ENCODE measurements at regions not wholly inside any gene's neighbourhood (a gene's known extent, or its start where the extent isn't known, plus 50 kb on each side); places are given as distances from the start of the nearest gene placed in this dataset.

DNA sequence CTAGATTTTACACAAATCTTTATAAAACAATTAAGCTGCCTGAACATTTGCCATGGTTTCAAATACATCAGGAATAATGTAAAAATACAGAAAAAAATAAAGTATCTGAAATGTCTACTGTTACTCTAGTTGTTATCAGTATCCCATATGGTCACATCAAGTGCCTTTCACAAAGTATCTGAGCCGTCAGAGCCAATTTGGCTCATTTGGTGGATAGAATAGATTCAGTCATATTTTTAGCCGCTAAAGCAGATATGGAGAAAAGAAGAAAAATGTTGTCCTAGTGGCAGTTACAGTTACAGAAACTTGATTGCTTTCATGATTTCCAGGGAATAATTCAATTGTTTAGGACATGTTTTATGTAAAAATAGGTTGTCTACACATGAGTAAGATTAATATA is 641.1 kb downstream of the RAPGEF2 start (continued):
- TF ChIP-seq, protein P1, sequence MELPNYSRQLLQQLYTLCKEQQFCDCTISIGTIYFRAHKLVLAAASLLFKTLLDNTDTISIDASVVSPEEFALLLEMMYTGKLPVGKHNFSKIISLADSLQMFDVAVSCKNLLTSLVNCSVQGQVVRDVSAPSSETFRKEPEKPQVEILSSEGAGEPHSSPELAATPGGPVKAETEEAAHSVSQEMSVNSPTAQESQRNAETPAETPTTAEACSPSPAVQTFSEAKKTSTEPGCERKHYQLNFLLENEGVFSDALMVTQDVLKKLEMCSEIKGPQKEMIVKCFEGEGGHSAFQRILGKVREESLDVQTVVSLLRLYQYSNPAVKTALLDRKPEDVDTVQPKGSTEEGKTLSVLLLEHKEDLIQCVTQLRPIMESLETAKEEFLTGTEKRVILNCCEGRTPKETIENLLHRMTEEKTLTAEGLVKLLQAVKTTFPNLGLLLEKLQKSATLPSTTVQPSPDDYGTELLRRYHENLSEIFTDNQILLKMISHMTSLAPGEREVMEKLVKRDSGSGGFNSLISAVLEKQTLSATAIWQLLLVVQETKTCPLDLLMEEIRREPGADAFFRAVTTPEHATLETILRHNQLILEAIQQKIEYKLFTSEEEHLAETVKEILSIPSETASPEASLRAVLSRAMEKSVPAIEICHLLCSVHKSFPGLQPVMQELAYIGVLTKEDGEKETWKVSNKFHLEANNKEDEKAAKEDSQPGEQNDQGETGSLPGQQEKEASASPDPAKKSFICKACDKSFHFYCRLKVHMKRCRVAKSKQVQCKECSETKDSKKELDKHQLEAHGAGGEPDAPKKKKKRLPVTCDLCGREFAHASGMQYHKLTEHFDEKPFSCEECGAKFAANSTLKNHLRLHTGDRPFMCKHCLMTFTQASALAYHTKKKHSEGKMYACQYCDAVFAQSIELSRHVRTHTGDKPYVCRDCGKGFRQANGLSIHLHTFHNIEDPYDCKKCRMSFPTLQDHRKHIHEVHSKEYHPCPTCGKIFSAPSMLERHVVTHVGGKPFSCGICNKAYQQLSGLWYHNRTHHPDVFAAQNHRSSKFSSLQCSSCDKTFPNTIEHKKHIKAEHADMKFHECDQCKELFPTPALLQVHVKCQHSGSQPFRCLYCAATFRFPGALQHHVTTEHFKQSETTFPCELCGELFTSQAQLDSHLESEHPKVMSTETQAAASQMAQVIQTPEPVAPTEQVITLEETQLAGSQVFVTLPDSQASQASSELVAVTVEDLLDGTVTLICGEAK (IDR thresholded peaks at IDR 0.05) = no peak
- TF ChIP-seq, protein P1 (CRISPR knock-in tag; IDR thresholded peaks at IDR 0.05) = no peak
- TF ChIP-seq ZNF605 (CRISPR knock-in tag; IDR thresholded peaks at IDR 0.05) = no peak
- no peak for TF ChIP-seq ZNF496 (CRISPR knock-in tag; IDR thresholded peaks at IDR 0.05; ENCODE audit: insufficient replicate concordance)
- TF ChIP-seq, protein P2, sequence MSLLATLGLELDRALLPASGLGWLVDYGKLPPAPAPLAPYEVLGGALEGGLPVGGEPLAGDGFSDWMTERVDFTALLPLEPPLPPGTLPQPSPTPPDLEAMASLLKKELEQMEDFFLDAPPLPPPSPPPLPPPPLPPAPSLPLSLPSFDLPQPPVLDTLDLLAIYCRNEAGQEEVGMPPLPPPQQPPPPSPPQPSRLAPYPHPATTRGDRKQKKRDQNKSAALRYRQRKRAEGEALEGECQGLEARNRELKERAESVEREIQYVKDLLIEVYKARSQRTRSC (CRISPR knock-in tag; IDR thresholded peaks at IDR 0.05; ENCODE audit: low read depth) = no peak
- no peak for TF ChIP-seq SMAD3 (CRISPR knock-in tag; IDR thresholded peaks at IDR 0.05)
- TF ChIP-seq PBX3 (CRISPR knock-in tag; IDR thresholded peaks at IDR 0.05; ENCODE audit: borderline replicate concordance) = no peak
